SK-N-SH (cell line): ENCODE measurements at regions not wholly inside any gene's neighbourhood (a gene's known extent, or its start where the extent isn't known, plus 50 kb on each side); places are given as distances from the start of the nearest gene placed in this dataset.
"Not testable (repeated sequence)": the region's sequence is repeated elsewhere in the genome, so short reads cannot be mapped to it uniquely, and the experiment has no call there.

ENCODE experiments used
- CTCF ChIA-PET: fragments of 300-600, 350-600 bp; formaldehyde crosslinking; extraction: SDS; loops from one replicate; lab custom pipeline; 2021; lab: Yijun Ruan, JAX
- POLR2A ChIA-PET: fragments of 350-600 bp; sonication (Branson Sonifier 250); formaldehyde crosslinking; extraction: SDS; loops from one replicate; lab custom pipeline; 2020; ENCODE audit warnings: antibody characterized with exemption, inconsistent platforms; lab: Yijun Ruan, JAX
- DNase-seq: peaks from one replicate; pipeline ENCODE4 v3.0.0; 2012
- H2AFZ ChIP-seq: fragments of 200-600 bp; sonication (generic); 2 replicates; pipeline ENCODE4 v1.8.1; 2016; ENCODE audit warnings: antibody characterized with exemption, mild to moderate bottlenecking, low read depth
- H3F3A ChIP-seq: fragments of 200-600 bp; sonication (generic); replicated peaks from 2 replicates; pipeline ENCODE3; 2016; ENCODE audit warnings: antibody characterized with exemption, mild to moderate bottlenecking; ENCODE audit not compliant: insufficient read depth
- H3K27ac ChIP-seq, 2 experiments: fragments of 200-500 bp in 1 of 2; fragments of 200-600 bp in 1 of 2; sonication (Bioruptor generic) in 1 of 2; sonication (generic), shearing (Covaris generic) in 1 of 2; 2 replicates each; pipeline versions ENCODE4 v1.5.1 to v1.6.1; 2014 to 2016; ENCODE audit warnings: low read depth in 2 of 2, inconsistent platforms in 1 of 2, low read length in 1 of 2, mild to moderate bottlenecking in 1 of 2, mixed read lengths in 1 of 2
- H3K27me3 ChIP-seq: fragments of 200-600 bp; sonication (generic), shearing (Covaris generic); 2 replicates; pipeline ENCODE4 v1.6.1; 2016; ENCODE audit warnings: mixed run types; ENCODE audit not compliant: insufficient read depth
- H3K36me3 ChIP-seq, 2 experiments: fragments of 200-500 bp in 1 of 2; fragments of 200-600 bp in 1 of 2; sonication (Bioruptor generic) in 1 of 2; sonication (generic) in 1 of 2; replicated peaks in 1 of 2; 2 replicates each; pipeline versions ENCODE3 to v1.5.1; 2014 to 2016; ENCODE audit warnings: low read length in 1 of 2, mild to moderate bottlenecking in 1 of 2; ENCODE audit not compliant: insufficient read depth in 2 of 2, control insufficient read depth in 1 of 2
- H3K4me1 ChIP-seq, 2 experiments: fragments of 200-500 bp in 1 of 2; fragments of 200-600 bp in 1 of 2; sonication (Bioruptor generic) in 1 of 2; sonication (generic), shearing (Covaris generic) in 1 of 2; 2 replicates each; pipeline versions ENCODE4 v1.5.1 to v1.6.1; 2014 to 2016; ENCODE audit warnings: low read depth in 1 of 2, low read length in 1 of 2, mixed run types in 1 of 2; ENCODE audit not compliant: insufficient read depth in 2 of 2, control insufficient read depth in 1 of 2
- H3K4me2 ChIP-seq: fragments of 200-600 bp; sonication (generic), shearing (Covaris generic); 2 replicates; pipeline ENCODE4 v1.6.1; 2017; ENCODE audit warnings: mixed run types
- H3K4me3 ChIP-seq, 2 experiments: fragments of 200-500 bp in 1 of 2; fragments of 200-600 bp in 1 of 2; sonication (Bioruptor generic) in 1 of 2; sonication (generic), shearing (Covaris generic) in 1 of 2; 2 replicates each; pipeline versions ENCODE4 v1.5.1 to v1.8.1; 2014 to 2016; ENCODE audit warnings: low read depth in 2 of 2, inconsistent platforms in 1 of 2, low read length in 1 of 2, mild to moderate bottlenecking in 1 of 2, mixed read lengths in 1 of 2, moderate library complexity in 1 of 2
- H3K79me2 ChIP-seq: fragments of 200-600 bp; sonication (generic); 2 replicates; pipeline ENCODE4 v1.8.1; 2017; ENCODE audit warnings: mild to moderate bottlenecking; ENCODE audit not compliant: insufficient read depth
- H3K9ac ChIP-seq: fragments of 200-600 bp; sonication (generic); 2 replicates; pipeline ENCODE4 v1.6.1; 2017; ENCODE audit warnings: mixed run types
- H3K9me2 ChIP-seq: fragments of 200-600 bp; sonication (generic); 2 replicates; pipeline ENCODE4 v1.6.1; 2017; ENCODE audit warnings: mixed run types
- H3K9me3 ChIP-seq: fragments of 200-600 bp; sonication (generic); 2 replicates; pipeline ENCODE4 v1.6.1; 2017; ENCODE audit warnings: mixed run types, mild to moderate bottlenecking, moderate library complexity
- H4K20me1 ChIP-seq: fragments of 200-600 bp; sonication (generic); 2 replicates; pipeline ENCODE4 v1.6.1; 2017; ENCODE audit warnings: mild to moderate bottlenecking, mixed run types; ENCODE audit not compliant: insufficient read depth
- CHD2 ChIP-seq: fragments of 150-350 bp; IDR thresholded peaks from 2 replicates; pipeline ENCODE4 v1.6.1; 2018; ENCODE audit warnings: low read length; ENCODE audit not compliant: partially characterized antibody
- CTCF ChIP-seq: fragments of 200-600 bp; sonication (generic); IDR thresholded peaks from 2 replicates; pipeline ENCODE4 v1.6.1; 2017; ENCODE audit warnings: antibody characterized with exemption, mild to moderate bottlenecking, moderate library complexity
- FOSL2 ChIP-seq: IDR thresholded peaks from 2 replicates; pipeline ENCODE4 v1.4.0; 2012; ENCODE audit warnings: low read depth, mild to moderate bottlenecking, moderate library complexity, borderline replicate concordance
- FOXM1 ChIP-seq: IDR thresholded peaks from 2 replicates; pipeline ENCODE4 v1.4.0; 2012; ENCODE audit warnings: low read depth, mild to moderate bottlenecking
- GABPA ChIP-seq: IDR thresholded peaks from 2 replicates; pipeline ENCODE4 v1.4.0; 2012; ENCODE audit warnings: low read depth, mild to moderate bottlenecking
- MXI1 ChIP-seq: IDR thresholded peaks from 2 replicates; pipeline ENCODE4 v1.6.1; 2012; ENCODE audit warnings: mild to moderate bottlenecking, low read depth, low read length, improper control_type of control experiment
- POLR2AphosphoS5 ChIP-seq: IDR thresholded peaks from 2 replicates; pipeline ENCODE4 v1.6.1; 2012; ENCODE audit warnings: low read depth, low read length
- RAD21 ChIP-seq: IDR thresholded peaks from 2 replicates; pipeline ENCODE4 v1.6.1; 2012; ENCODE audit warnings: mild to moderate bottlenecking, low read length
- RCOR1 ChIP-seq: fragments of 150-350 bp; IDR thresholded peaks from 2 replicates; pipeline ENCODE4 v1.6.1; 2017; ENCODE audit warnings: antibody characterized with exemption, low read length
- RXRA ChIP-seq: IDR thresholded peaks from 2 replicates; pipeline ENCODE4 v1.4.0; 2012; ENCODE audit warnings: low read depth, mild to moderate bottlenecking, borderline replicate concordance
- TCF12 ChIP-seq: IDR thresholded peaks from 2 replicates; pipeline ENCODE4 v1.4.0; 2012
- TEAD4 ChIP-seq: IDR thresholded peaks from 2 replicates; pipeline ENCODE4 v1.4.0; 2012; ENCODE audit warnings: mild to moderate bottlenecking, borderline replicate concordance; ENCODE audit not compliant: insufficient read depth
- USF2 ChIP-seq: fragments of 150-350 bp; IDR thresholded peaks from 2 replicates; pipeline ENCODE4 v1.6.1; 2017; ENCODE audit warnings: antibody characterized with exemption, low read length, low read depth, borderline replicate concordance
- WGBS: methylation state at CpG from one replicate; pipeline ENCODE4 v1.1.6; 2017; ENCODE audit warnings: low lambda C conversion rate; 5-methylcytosine and 5-hydroxymethylcytosine counted together
- TF ChIP-seq, protein P1 (sequence below): IDR thresholded peaks from 2 replicates; pipeline ENCODE4 v1.4.0; 2012; ENCODE audit warnings: low read depth

DNA sequence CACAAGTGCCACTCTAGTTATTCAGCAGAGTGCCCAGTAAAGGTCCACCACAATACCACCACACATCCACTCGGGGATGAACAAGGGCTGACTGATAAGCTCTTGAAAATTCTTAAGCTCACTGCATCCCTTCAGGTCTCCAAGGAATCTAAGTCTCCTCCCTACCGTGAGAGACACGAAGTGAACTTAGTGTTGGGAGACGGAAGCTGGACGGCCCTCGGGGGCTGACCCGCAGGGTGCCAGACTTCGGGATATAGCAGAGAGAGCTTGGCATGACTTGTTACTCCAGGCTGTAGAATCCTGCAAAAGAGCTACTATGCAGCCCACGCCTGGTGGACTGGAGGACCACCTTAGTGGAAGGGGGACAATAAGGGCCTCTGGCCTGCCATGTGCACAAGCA is 75.1 kb downstream of the LYZL1 start:
- WGBS, result 65% methylated on average over 8 of the region's 9 CpGs
- H3K9ac ChIP-seq, H3F3A ChIP-seq, H4K20me1 ChIP-seq, H3K36me3 ChIP-seq, H3K9me2 ChIP-seq, H3K4me3 ChIP-seq, H3K4me2 ChIP-seq, H3K27ac ChIP-seq, H2AFZ ChIP-seq, H3K4me1 ChIP-seq, POLR2A ChIA-PET, H3K9me3 ChIP-seq, H3K79me2 ChIP-seq, DNase-seq: not testable (repeated sequence)
- CTCF ChIA-PET, result interaction anchor here (1.5 kb wide), 1 partner anchor 22 kb away, joined by 4 read pairs; no protein-coding TSS in a partner anchor
- peaks cover 10% of the 10 kb centered on the region for H3K27me3 ChIP-seq

GRCh38 chr10:29366206-29366605 is 77.3 kb downstream of the LYZL1 start:
- H3K4me2 ChIP-seq, DNase-seq, H3K9me2 ChIP-seq, H2AFZ ChIP-seq, H4K20me1 ChIP-seq, H3K36me3 ChIP-seq, POLR2A ChIA-PET, H3K27ac ChIP-seq, H3K9ac ChIP-seq, H3K4me3 ChIP-seq, H3K79me2 ChIP-seq, H3K9me3 ChIP-seq, H3K4me1 ChIP-seq, H3F3A ChIP-seq: not testable (repeated sequence)
- H3K27me3 ChIP-seq, result peaks cover 31% of the 10 kb centered on the region
- WGBS, result 84% methylated on average over 5 of the region's 27 CpGs
- CTCF ChIA-PET, result interaction anchor here (1.9 kb wide), 1 partner anchor 20 kb away, joined by 8 read pairs; no protein-coding TSS in a partner anchor

- ChIA-PET POLR2A (no interaction called here), CTCF (interaction anchor here (1.1 to 3.8 kb wide), 7 partner anchors 9 to 706 kb away, joined by 3 to 17 read pairs (median 5); no protein-coding TSS in a partner anchor)
- H3K79me2 ChIP-seq, result no peaks in the 10 kb centered on the region
- TF ChIP-seq, protein P1, sequence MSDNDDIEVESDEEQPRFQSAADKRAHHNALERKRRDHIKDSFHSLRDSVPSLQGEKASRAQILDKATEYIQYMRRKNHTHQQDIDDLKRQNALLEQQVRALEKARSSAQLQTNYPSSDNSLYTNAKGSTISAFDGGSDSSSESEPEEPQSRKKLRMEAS, result no peak
- TF ChIP-seq RAD21 (no peak), USF2 (no peak), RCOR1 (no peak), FOSL2 (no peak), MXI1 (no peak), CHD2 (no peak), TEAD4 (no peak), FOXM1 (no peak), CTCF (no peak), RXRA (no peak), TCF12 (no peak), GABPA (no peak), POLR2AphosphoS5 (no peak)
- H3K4me1 ChIP-seq, result peaks cover 0 to 7% of the 10 kb centered on the region in 2 experiments; a peak in 2 of 4 replicates
- no peaks in the 10 kb centered on the region for H3K36me3 ChIP-seq
- peaks cover 34% of the 10 kb centered on the region for H3K27me3 ChIP-seq
- H3K9ac ChIP-seq, result no peak overlapping the region
- no peak overlapping the region for H3K4me2 ChIP-seq
- no peak overlapping the region for H3K4me3 ChIP-seq
- 61% methylated on average over 5 of the region's 5 CpGs for WGBS
- DNase-seq, result no peak
- H3K9me2 ChIP-seq, result no peaks in the 10 kb centered on the region
- H3F3A ChIP-seq, result no peaks in the 10 kb centered on the region
- H3K27ac ChIP-seq, result no peak overlapping the region
- H3K9me3 ChIP-seq, result no peaks in the 10 kb centered on the region
- H4K20me1 ChIP-seq, result no peaks in the 10 kb centered on the region
- no peak overlapping the region for H2AFZ ChIP-seq
These were observed 80.5 kb downstream of the LYZL1 start for GRCh38 chr10:29369419-29369818.
